Activated CD4-positive, CD25-positive, alpha-beta regulatory T cell treated with anti-CD3 and anti-CD28 coated beads, Interleukin-2, amount 50 U/mL, for 72 hours (primary cell): ENCODE measurements at regions not wholly inside any gene's neighbourhood (a gene's known extent, or its start where the extent isn't known, plus 50 kb on each side); places are given as distances from the start of the nearest gene placed in this dataset.

ENCODE experiments used
- DNase-seq: peaks from one replicate; pipeline ENCODE4 v3.0.0; 2021

DNA sequence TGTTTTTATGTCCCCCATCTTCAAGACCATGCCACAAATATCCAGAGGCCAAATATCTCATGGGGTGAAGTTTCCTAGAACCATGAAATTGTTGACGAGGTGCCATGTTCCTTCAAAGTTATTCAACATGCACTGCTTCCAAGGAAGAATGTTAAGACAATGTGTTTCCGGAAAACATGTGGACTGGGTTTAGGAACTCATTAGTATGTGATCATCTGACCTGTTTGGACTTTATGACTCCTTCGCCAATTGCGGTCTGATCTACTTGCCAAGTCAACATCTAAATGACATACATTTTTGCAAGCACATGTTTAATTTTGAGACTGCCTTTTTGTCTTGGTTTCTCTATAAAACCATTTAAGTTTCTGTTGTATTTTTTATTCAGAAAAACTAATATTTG, 234.8 kb downstream of the MAF start:
- no peak for DNase-seq

- DNase-seq, result no peak
Measured at GRCh38 chr16:79363484-79363883, 237.1 kb downstream of the MAF start.

DNA sequence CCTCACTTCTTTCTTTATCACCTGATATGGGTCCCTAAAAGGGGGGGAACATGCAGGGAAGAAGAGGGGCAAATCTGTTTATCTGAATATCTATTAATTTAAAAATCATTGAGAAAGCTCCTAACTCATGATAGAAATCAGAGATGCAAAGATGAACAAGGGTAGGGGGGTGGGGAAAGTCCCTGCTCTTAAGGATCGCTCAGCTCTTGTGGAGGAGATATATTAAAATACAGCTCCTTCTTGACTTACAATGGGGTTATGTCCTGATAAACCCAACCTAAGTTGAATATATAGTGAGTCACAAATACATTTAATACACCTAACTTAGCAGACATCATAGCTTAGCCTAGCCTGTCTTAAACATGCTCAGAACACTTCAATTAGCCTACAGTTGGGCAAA, 237.5 kb downstream of the MAF start:
- DNase-seq, result no peak

DNA sequence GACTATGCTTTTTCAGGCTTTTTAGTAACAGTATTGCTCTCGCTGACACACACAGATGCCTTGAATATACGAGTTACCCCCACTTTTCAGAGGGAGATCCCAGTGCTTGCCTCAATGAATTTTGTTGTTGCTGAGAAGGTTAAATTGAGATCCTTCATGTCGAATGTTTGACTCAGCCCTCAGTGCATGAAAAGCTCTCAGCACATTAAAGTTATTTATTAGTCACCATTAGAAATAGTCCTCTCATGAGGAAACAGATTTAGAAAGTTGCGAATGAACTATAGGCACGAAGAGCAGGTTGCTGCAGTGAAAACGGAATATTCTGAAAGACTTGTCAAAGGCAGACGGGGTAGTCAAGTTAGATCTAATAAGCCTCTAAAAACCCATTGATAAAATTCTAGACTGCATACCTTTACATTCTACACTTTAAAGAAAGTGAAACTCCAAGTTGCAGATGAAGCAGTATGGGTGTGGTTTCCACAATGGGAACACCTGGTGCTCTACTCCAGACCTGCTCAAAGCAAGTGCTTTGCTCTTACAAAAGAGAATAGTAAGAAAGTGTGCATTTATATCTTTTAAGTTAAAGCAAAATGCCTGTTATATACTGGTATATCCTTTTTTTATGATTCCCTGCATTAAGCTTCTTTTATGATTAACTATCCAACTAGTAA, 238.1 kb downstream of the MAF start:
- DNase-seq, result no peak

- no peak for DNase-seq
Measured at GRCh38 chr16:79361132-79361751, 239.3 kb downstream of the MAF start.

GRCh38 chr16:79360267-79360666, 240.3 kb downstream of the MAF start:
- DNase-seq, result no peak

DNA sequence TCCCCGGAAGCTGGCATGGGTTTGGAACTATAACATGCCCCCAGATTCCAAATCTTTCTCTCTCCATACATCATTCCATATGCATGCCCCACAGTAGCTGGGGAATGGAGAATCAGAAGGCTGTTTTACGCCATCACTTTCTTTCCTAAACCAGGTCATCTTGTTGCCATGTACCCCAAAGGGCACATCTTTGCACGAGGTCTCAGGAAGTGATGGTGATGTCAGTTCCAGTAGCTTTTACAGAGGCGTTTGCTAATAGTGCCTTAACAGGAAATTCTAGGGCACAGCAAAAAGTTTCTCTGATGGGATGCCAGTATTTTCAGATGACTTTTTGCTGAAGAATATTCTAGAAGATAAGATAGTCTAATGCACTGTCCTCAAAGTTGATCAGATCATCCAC, 241.5 kb downstream of the MAF start:
- DNase-seq, result no peak

- no peak for DNase-seq
Measured at GRCh38 chr16:79358188-79358587, 242.3 kb downstream of the MAF start.

- DNase-seq, result no peak
Measured at GRCh38 chr16:79355600-79356358, 244.8 kb downstream of the MAF start.

DNA sequence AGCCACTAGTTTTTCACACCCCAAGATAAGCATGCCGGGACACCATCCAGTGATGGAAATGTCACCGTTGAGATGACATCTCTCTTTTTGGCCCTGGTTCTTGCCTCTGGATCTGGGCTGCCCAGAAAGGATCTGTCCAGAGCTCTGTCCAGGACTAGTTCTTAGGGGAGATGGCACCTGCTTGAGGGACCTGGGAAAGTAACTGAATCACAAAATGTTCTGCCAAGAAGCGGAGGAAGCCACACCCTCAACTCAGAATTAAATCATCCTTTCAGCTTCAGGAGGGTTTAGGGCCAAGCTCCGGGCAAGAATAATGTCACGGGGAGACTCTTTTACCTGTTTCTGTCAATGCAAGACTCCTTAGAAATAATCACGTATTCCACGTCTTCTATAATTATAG, 248.6 kb downstream of the MAF start:
- DNase-seq, result no peak

GRCh38 chr16:79349803-79350202, 250.7 kb downstream of the MAF start:
- no peak for DNase-seq

DNA sequence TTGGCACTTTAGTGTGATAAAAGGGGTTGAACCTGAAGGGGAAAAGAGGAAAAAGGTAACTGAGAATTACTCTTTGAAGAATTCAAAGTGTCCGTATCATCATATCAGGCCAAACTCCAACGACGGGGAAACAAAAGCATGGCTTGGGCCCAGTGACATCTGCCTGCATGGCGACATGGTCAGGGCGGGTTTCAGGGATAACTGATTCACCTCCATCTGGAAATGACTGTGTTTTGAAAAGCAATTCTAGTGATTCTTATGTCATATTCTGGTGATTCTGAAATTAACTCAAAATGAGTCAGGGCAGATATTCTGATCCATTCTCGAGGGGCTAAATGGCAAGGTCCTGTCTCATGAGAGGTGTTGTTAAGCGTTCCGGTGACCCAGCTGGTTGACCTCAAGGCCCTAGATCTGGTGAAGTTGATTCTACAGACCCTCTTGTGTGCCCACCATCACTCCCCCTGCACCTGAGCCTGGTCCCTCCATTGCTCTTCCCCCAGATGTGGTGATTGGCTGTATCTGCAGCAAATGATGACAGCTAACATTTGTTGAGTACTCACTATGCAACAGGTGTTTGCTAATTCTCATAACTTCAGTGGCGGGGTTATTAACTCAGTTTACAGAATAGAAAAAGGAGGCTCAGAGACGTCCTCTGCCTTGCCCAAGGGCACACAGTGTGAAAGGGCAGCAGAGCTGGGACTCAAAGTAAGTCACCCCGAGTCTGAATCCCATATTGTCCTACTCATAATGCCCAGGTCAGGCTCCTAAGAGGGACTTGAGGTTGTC, 251.8 kb downstream of the MAF start:
- DNase-seq, result no peak

DNA sequence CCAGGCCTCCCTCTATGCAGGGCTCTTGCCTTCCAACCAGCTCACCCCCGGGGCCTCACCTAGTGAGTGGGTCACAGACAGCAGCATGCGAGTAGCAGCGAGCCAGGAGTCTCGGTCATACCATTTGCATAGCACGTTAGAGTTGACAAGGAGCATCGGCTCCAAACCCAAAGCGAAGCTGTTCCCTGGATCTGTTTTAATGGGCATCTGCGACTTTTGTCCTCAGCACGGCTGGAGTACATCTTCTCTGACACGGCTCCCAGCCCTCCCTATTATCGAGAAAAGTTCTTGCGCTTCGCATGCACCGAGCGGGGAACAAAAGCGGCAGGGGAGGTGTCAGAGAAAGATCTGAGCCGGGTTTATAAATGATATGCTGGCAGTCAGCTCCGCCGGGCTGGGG, 253.3 kb downstream of the MAF start:
- no peak for DNase-seq

- no peak for DNase-seq
Measured at GRCh38 chr16:79339863-79340262, 260.7 kb downstream of the MAF start.

DNA sequence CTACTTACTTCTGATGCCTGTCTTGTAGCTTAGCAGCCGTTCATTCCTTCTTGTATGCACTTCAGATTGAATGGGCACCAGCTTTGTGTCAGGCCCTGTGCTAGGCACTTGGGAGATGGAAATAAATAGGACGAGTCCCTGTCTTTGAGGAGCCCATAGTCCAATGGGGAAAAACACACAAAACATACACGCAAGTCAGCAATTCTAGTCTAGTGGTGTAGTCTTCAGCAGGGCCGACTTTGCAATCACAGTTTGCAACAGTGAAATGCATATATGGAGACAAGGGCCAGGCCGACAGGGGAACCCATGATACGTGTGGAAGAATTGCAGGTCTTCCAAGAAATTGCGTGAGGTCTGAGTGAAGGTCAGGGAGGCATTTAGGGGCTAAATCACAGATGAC, 262.6 kb downstream of the MAF start:
- DNase-seq, result no peak

- no peak for DNase-seq
Measured at GRCh38 chr16:79336437-79337229, 263.9 kb downstream of the MAF start.

GRCh38 chr16:79334127-79334526, 266.4 kb downstream of the MAF start:
- peak; percentile 42 for DNase-seq

GRCh38 chr16:79331066-79331465, 269.5 kb downstream of the MAF start:
- DNase-seq, result no peak

DNA sequence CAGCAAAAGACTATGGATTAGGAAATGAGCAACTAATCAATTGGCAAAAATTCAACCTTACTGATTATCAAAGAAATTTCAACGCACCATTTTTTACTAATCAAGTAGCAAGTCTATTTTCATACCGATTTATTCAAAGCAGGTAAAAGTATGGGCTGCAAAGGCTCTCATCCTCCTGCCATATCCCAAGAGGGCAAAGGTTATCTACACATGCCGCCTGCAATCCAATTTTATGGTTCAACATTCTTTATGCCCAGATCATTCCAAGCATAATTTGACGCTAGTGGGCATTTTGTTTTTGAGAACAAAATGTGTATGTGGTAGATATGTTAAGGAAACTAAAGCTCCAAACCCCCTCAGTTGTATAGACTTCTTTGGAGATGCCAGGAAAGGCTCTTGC, 270.6 kb downstream of the MAF start:
- no peak for DNase-seq

- DNase-seq, result no peak
Measured at GRCh38 chr16:79329166-79329521, 271.4 kb downstream of the MAF start.

GRCh38 chr16:79328402-79329165, 272.0 kb downstream of the MAF start:
- DNase-seq, result no peak

DNA sequence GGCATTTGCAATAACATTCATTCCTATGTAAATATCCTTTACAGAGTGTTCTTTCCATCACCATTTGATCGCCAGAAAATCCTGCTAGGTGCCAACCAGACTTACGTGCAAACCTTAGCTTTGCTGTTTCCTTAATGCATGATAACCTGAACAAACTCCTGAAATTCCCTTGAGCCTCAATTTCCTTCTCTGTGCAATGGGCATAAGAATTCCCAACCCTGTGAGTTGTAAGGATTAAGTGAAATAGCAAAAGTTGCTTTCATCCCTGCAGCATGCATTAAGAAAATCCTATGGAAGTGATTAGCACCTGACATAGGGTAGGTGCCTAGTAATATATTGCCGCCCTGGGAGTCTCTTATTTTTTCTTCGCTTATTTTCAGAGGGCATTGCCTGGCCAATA, 272.7 kb downstream of the MAF start:
- DNase-seq, result no peak
